H9 (cell line): ENCODE measurements at regions not wholly inside any gene's neighbourhood (a gene's known extent, or its start where the extent isn't known, plus 50 kb on each side); places are given as distances from the start of the nearest gene placed in this dataset.

Source experiments
- DNase-seq: peaks from one replicate; pipeline ENCODE4 v3.0.0-alpha.2; 2017
- H2AFZ ChIP-seq: one replicate; pipeline ENCODE4 v1.6.1; 2013; ENCODE audit warnings: mild to moderate bottlenecking, low read length, control low read depth, moderate library complexity
- H2AK5ac ChIP-seq: 2 replicates; pipeline ENCODE4 v1.6.1; 2013; ENCODE audit warnings: low read length, control low read depth, mixed read lengths; ENCODE audit not compliant: insufficient read length
- H2BK120ac ChIP-seq: one replicate; pipeline ENCODE4 v1.6.1; 2013; ENCODE audit warnings: low read depth, mild to moderate bottlenecking, low read length, control low read depth, inconsistent platforms; ENCODE audit not compliant: poor library complexity, severe bottlenecking
- H2BK12ac ChIP-seq: 2 replicates; pipeline ENCODE4 v1.6.1; 2013; ENCODE audit warnings: low read length, control low read depth, mixed read lengths, low read depth; ENCODE audit not compliant: insufficient read length
- H2BK15ac ChIP-seq: 2 replicates; pipeline ENCODE4 v1.6.1; 2013; ENCODE audit warnings: low read depth, low read length, control low read depth
- H2BK20ac ChIP-seq: one replicate; pipeline ENCODE4 v1.6.1; 2013; ENCODE audit warnings: low read depth, mild to moderate bottlenecking, low read length, control low read depth, inconsistent platforms; ENCODE audit not compliant: poor library complexity, severe bottlenecking
- H2BK5ac ChIP-seq: 2 replicates; pipeline ENCODE4 v1.6.1; 2013; ENCODE audit warnings: low read length, control low read depth, mixed read lengths; ENCODE audit not compliant: insufficient read length
- H3K14ac ChIP-seq: 2 replicates; pipeline ENCODE4 v1.6.1; 2013; ENCODE audit warnings: low read length, control low read depth; ENCODE audit not compliant: insufficient read depth
- H3K18ac ChIP-seq: 2 replicates; pipeline ENCODE4 v1.6.1; 2013; ENCODE audit warnings: low read depth, mild to moderate bottlenecking, mixed read lengths, low read length, control low read depth; ENCODE audit not compliant: insufficient read length
- H3K23ac ChIP-seq: 2 replicates; pipeline ENCODE4 v1.6.1; 2013; ENCODE audit warnings: low read length, control low read depth, mixed read lengths, low read depth; ENCODE audit not compliant: insufficient read length
- H3K23me2 ChIP-seq: 2 replicates; pipeline ENCODE4 v1.6.1; 2013; ENCODE audit warnings: low read depth, mild to moderate bottlenecking, mixed read lengths, low read length, control low read depth; ENCODE audit not compliant: insufficient read length, poor library complexity, severe bottlenecking
- H3K27ac ChIP-seq: 2 replicates; pipeline ENCODE4 v1.5.1; 2013; ENCODE audit warnings: low read length, control low read depth, mixed read lengths, low read depth; ENCODE audit not compliant: insufficient read length
- H3K27me3 ChIP-seq: 2 replicates; pipeline ENCODE4 v1.6.1; 2013; ENCODE audit warnings: low read length, control low read depth, inconsistent platforms; ENCODE audit not compliant: insufficient read depth
- H3K4ac ChIP-seq: 2 replicates; pipeline ENCODE4 v1.6.1; 2013; ENCODE audit warnings: low read depth, mild to moderate bottlenecking, control low read depth, inconsistent platforms, low read length, moderate library complexity
- H3K4me1 ChIP-seq: 2 replicates; pipeline ENCODE4 v1.6.1; 2013; ENCODE audit warnings: low read length, control low read depth, inconsistent platforms; ENCODE audit not compliant: insufficient read depth
- H3K4me2 ChIP-seq: 2 replicates; pipeline ENCODE4 v1.6.1; 2013; ENCODE audit warnings: low read length, control low read depth, mixed read lengths; ENCODE audit not compliant: insufficient read length, insufficient read depth
- H3K56ac ChIP-seq: 2 replicates; pipeline ENCODE4 v1.6.1; 2013; ENCODE audit warnings: low read depth, mild to moderate bottlenecking, mixed read lengths, low read length, control low read depth; ENCODE audit not compliant: insufficient read length
- H3K79me1 ChIP-seq: 2 replicates; pipeline ENCODE4 v1.6.1; 2013; ENCODE audit warnings: low read depth, mild to moderate bottlenecking, moderate library complexity, low read length, control low read depth, inconsistent platforms; ENCODE audit not compliant: insufficient read depth, poor library complexity, severe bottlenecking
- H3K79me2 ChIP-seq: 2 replicates; pipeline ENCODE4 v1.6.1; 2013; ENCODE audit warnings: low read length, control low read depth, inconsistent platforms; ENCODE audit not compliant: insufficient read depth
- H3K9ac ChIP-seq: 2 replicates; pipeline ENCODE4 v1.6.1; 2013; ENCODE audit warnings: low read length, control low read depth, mixed read lengths; ENCODE audit not compliant: insufficient read length; ENCODE audit errors: extremely low read depth
- H3K9me3 ChIP-seq: one replicate; pipeline ENCODE4 v1.6.1; 2013; ENCODE audit warnings: low read depth, low read length, inconsistent platforms; ENCODE audit not compliant: control insufficient read depth
- H3T11ph ChIP-seq: one replicate; pipeline ENCODE4 v1.6.1; 2013; ENCODE audit warnings: mild to moderate bottlenecking, low read length, control low read depth, inconsistent platforms
- H4K20me1 ChIP-seq: one replicate; pipeline ENCODE4 v1.6.1; 2013; ENCODE audit not compliant: control insufficient read depth, insufficient read length, insufficient read depth
- H4K5ac ChIP-seq: 2 replicates; pipeline ENCODE4 v1.6.1; 2013; ENCODE audit warnings: low read depth, mild to moderate bottlenecking, mixed read lengths, low read length, control low read depth; ENCODE audit not compliant: insufficient read length
- H4K8ac ChIP-seq: replicated peaks from 2 replicates; pipeline ENCODE4 v1.6.1; 2013; ENCODE audit warnings: low read length, control low read depth, mixed read lengths, low read depth; ENCODE audit not compliant: insufficient read length
- H4K91ac ChIP-seq: 2 replicates; pipeline ENCODE4 v1.6.1; 2013; ENCODE audit warnings: low read depth, mild to moderate bottlenecking, moderate library complexity, mixed read lengths, low read length, control low read depth; ENCODE audit not compliant: insufficient read length
- H3K27ac Mint-ChIP-seq, 3 experiments: 2 replicates in 2 of 3; 3 replicates in 1 of 3; pipeline ENCODE4 v1.8.0; 2020 to 2021; ENCODE audit warnings: mixed read lengths in 3 of 3, mild to moderate bottlenecking in 1 of 3, moderate library complexity in 1 of 3
- H3K27me3 Mint-ChIP-seq: 2 replicates; pipeline ENCODE4 v1.8.0; 2021; ENCODE audit warnings: low read depth, mild to moderate bottlenecking, moderate library complexity, mixed read lengths
- H3K36me3 Mint-ChIP-seq, 3 experiments: 2 replicates in 2 of 3; 3 replicates in 1 of 3; pipeline ENCODE4 v1.8.0; 2020 to 2021; ENCODE audit warnings: low read depth in 3 of 3, mixed read lengths in 3 of 3; ENCODE audit not compliant: insufficient read depth in 1 of 3
- H3K4me1 Mint-ChIP-seq, 2 experiments: 2 replicates each; pipeline ENCODE4 v1.8.0; 2020; ENCODE audit warnings: mixed read lengths in 2 of 2
- H3K4me3 Mint-ChIP-seq, 2 experiments: 2 replicates in 1 of 2; 3 replicates in 1 of 2; pipeline ENCODE4 v1.8.0; 2020 to 2021; ENCODE audit warnings: mild to moderate bottlenecking in 2 of 2, mixed read lengths in 2 of 2, moderate library complexity in 1 of 2
- H3K9me3 Mint-ChIP-seq, 2 experiments: 2 replicates in 1 of 2; 3 replicates in 1 of 2; pipeline ENCODE4 v1.8.0; 2020; ENCODE audit warnings: mild to moderate bottlenecking in 2 of 2, mixed read lengths in 2 of 2, moderate library complexity in 1 of 2
- CTCF ChIP-seq: fragments of 200-600 bp; sonication (generic); conservative IDR thresholded peaks from 3 replicates; pipeline ENCODE4 v1.8.0; 2021; ENCODE audit warnings: antibody characterized with exemption, mild to moderate bottlenecking
- WGBS: extraction: QIAGEN DNeasy Blood & Tissue Kit; methylation state at CpG from one replicate; pipeline ENCODE4 v1.1.7; 2013; ENCODE audit warnings: missing lambda C conversion rate, low lambda C conversion rate, mixed read lengths; ENCODE audit not compliant: insufficient read length; ENCODE audit errors: extremely low coverage; 5-methylcytosine and 5-hydroxymethylcytosine counted together

- Histone ChIP-seq H3K4ac (no peak overlapping the region), H2BK120ac (no peak overlapping the region), H2AK5ac (no peak overlapping the region), H3K4me1 (no peaks in the 10 kb centered on the region; the same call in 1 of the 2 replicates), H3K23ac (no peak overlapping the region), H2BK15ac (no peak overlapping the region), H4K91ac (no peak overlapping the region), H3K27me3 (no peaks in the 10 kb centered on the region), H4K20me1 (no peaks in the 10 kb centered on the region), H2AFZ (no peak overlapping the region), H3K9ac (no peak overlapping the region), H3K14ac (no peak overlapping the region), H3K56ac (no peak overlapping the region), H3K27ac (no peak overlapping the region), H3T11ph (no peak overlapping the region), H3K9me3 (no peaks in the 10 kb centered on the region), H2BK5ac (no peak overlapping the region), H2BK20ac (no peak overlapping the region), H3K4me2 (no peak overlapping the region), H3K23me2 (no peaks in the 10 kb centered on the region), H4K5ac (no peak overlapping the region), H3K79me1 (no peaks in the 10 kb centered on the region), H3K79me2 (no peaks in the 10 kb centered on the region), H2BK12ac (no peak overlapping the region), H4K8ac (no peak overlapping the region), H3K18ac (no peak overlapping the region)
- Mint-ChIP-seq H3K27me3 (no peaks in the 10 kb centered on the region), H3K27ac (no peak overlapping the region), H3K4me1 (peaks cover 13 to 14% of the 10 kb centered on the region in 2 experiments), H3K4me3 (no peak overlapping the region), H3K9me3 (no peaks in the 10 kb centered on the region), H3K36me3 (no peaks in the 10 kb centered on the region)
- no CpG with 5 or more reads among the region's 3 CpGs for WGBS
- TF ChIP-seq CTCF: no peak
- no peak for DNase-seq
Measured at GRCh38 chr7:17663061-17663675, 277.1 kb downstream of the SNX13 start.
